ENCODE measurements at regions not wholly inside any gene's neighbourhood (a gene's known extent, or its start where the extent isn't known, plus 50 kb on each side); places are given as distances from the start of the nearest gene placed in this dataset.
"Not testable (repeated sequence)": the region's sequence is repeated elsewhere in the genome, so short reads cannot be mapped to it uniquely, and the experiment has no call there.

DNA sequence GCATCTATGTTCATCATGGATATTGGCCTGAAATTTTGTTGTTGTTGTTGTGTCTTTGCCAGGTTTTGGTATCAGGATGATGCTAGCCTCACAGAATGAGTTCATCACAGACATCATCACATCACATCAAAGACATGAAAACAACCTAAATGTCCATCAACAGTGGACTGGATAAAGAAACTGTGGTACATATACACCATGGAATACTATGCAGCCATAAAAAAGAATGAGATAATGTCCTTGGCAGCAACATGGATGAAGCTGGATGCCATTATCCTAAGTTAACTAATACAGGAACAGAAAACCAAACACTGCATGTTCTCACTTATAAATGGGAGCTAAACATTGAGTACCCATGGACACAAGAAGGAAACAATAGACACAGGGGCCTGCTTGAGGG lies 85.7 kb upstream of the MAPRE2 start:
- peaks cover 13 to 42% (median 35%) of the 10 kb centered on the region in 5 donors for H3K27me3 Mint-ChIP-seq

DNA sequence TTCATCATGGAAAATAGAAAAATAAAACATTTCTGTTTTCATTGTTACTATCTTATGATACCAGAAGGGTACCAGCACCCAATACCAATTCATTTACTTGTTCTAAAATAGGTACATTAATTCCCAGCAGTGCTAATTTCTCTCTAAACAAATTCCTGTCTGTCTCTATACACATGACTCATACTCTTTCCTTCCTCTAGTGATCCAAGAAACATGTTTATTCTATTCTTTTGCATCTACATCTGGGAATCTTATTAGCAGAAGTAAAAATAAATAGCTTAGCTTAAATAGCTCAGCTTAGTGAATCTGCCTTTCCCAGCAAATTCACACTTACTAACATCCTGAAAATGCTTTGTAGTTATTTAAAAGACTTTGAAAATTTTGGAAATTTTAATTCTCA lies 84.5 kb upstream of the MAPRE2 start:
- Mint-ChIP-seq H3K36me3 (peaks cover 0 to 3% (median 0%) of the 10 kb centered on the region in 5 donors), H3K27ac (no peak overlapping the region), H3K9me3 (peaks cover 0 to 5% (median 2%) of the 10 kb centered on the region in 11 donors), H3K4me1 (no peaks in the 10 kb centered on the region), H3K27me3 (peaks cover 13 to 42% (median 36%) of the 10 kb centered on the region in 5 donors), H3K4me3 (no peak overlapping the region)
- ATAC-seq (no peak), DNase-seq (no peak)
- H3K36me3 ChIP-seq (ENCODE audit: control insufficient read depth in 2 of 3, insufficient read depth in 3 of 3, low read length in 3 of 3): no peaks in the 10 kb centered on the region
- H3K4me3 ChIP-seq (ENCODE audit: low read length): no peak overlapping the region
- H3K27me3 ChIP-seq (ENCODE audit: control insufficient read depth in 2 of 2, insufficient read depth in 2 of 2, low read length in 2 of 2): no peaks in the 10 kb centered on the region
- intact Hi-C loops (cut with micrococcal nuclease): no loop called here
- no peaks in the 10 kb centered on the region for H3K4me1 ChIP-seq (ENCODE audit: control insufficient read depth in 2 of 2, insufficient read depth in 2 of 2, low read length in 2 of 2)
- H3K9me3 ChIP-seq (ENCODE audit: control insufficient read depth in 2 of 3, low read length in 3 of 3): no peaks in the 10 kb centered on the region
- CTCF ChIA-PET: no interaction called here
- POLR2A ChIA-PET: interaction anchor here (0.8 kb wide), 1 partner anchor 332 kb away, joined by 3 read pairs; no protein-coding TSS in a partner anchor
- H3K27ac ChIP-seq (ENCODE audit: low read depth, low read length): no peak overlapping the region

More for the DNA sequence above, 85.7 kb upstream of the MAPRE2 start:
- POLR2A ChIA-PET; H3K27ac ChIP-seq (ENCODE audit: low read depth, low read length); H3K4me1 Mint-ChIP-seq; H3K27me3 ChIP-seq (ENCODE audit: control insufficient read depth in 2 of 2, insufficient read depth in 2 of 2, low read length in 2 of 2); H3K4me1 ChIP-seq (ENCODE audit: control insufficient read depth in 2 of 2, insufficient read depth in 2 of 2, low read length in 2 of 2); H3K4me3 ChIP-seq (ENCODE audit: low read length); intact Hi-C loops (cut with micrococcal nuclease); H3K9me3 ChIP-seq (ENCODE audit: control insufficient read depth in 2 of 3, low read length in 3 of 3); H3K36me3 ChIP-seq (ENCODE audit: control insufficient read depth in 2 of 3, insufficient read depth in 3 of 3, low read length in 3 of 3); ATAC-seq; CTCF ChIA-PET; H3K36me3 Mint-ChIP-seq; H3K9me3 Mint-ChIP-seq; DNase-seq; H3K4me3 Mint-ChIP-seq; H3K27ac Mint-ChIP-seq: not testable (repeated sequence)

DNA sequence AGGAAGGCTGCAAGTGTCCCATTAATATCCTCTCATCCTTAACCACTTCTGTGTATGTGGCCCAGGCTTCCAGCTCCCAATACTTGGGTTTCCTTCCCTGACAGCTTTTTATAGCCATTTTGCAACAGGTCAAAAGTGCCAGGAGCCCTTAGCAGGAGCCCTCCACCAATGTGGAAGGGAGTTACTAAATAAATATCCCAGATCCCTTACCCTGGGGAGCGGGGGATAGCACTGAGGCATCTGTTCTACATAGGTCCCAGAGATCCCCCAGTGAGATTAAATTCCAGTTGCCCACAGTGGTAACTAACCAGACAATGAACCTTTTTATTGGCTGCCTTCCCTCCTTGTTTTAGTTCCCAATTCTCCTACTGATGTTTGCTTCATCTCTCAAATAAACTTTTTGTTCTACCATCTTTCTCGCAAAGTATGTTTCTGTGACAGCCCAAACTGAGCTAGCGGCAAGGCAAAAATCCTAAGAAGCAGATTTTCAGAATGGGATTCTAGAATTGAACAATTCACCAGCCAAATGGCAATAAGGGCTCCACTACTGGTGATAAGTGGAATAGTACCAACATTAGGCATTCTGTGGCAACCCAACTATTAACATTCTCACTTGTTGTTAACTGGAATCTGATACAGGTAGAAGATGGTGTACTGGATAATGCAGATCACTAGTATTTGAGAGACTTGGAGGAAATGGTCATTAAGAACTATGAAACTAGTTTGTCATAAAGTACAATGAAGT lies 83.9 kb upstream of the MAPRE2 start:
- CTCF ChIA-PET: no interaction called here
- no peak for ATAC-seq

DNA sequence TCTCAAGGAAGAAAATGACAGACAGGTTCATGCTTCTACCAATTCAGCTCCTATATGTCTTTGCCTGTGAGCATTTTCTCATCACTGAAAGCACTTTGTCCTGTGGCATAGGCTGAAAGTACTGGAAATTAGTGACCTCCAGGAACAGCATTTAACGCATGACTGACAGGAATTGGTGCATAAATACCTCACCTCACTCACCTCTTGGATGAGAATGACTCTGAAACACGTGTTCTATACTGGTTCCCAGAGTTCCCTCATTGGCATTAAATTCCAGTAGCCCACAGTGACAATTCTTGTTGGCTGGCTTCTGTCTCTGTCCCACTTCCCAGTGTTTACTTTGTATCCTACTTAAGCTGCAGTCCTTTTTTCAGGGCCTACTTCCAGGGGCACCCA lies 83.4 kb upstream of the MAPRE2 start:
- no peaks in the 10 kb centered on the region for H3K27me3 ChIP-seq (ENCODE audit: control insufficient read depth in 2 of 2, insufficient read depth in 2 of 2, low read length in 2 of 2)
- intact Hi-C loops (cut with micrococcal nuclease): no loop called here
- H3K4me3 ChIP-seq (ENCODE audit: low read length): no peak overlapping the region
- H3K27ac ChIP-seq (ENCODE audit: low read depth, low read length): no peak overlapping the region
- H3K9me3 ChIP-seq (ENCODE audit: control insufficient read depth in 2 of 3, low read length in 3 of 3): no peaks in the 10 kb centered on the region
- peaks cover 0 to 5% (median 2%) of the 10 kb centered on the region in 11 donors for H3K9me3 Mint-ChIP-seq
- peaks cover 13 to 42% (median 32%) of the 10 kb centered on the region in 5 donors for H3K27me3 Mint-ChIP-seq
- CTCF ChIA-PET: no interaction called here
- no peak overlapping the region for H3K4me3 Mint-ChIP-seq
- DNase-seq (no peak), ATAC-seq (no peak)
- H3K4me1 ChIP-seq (ENCODE audit: control insufficient read depth in 2 of 2, insufficient read depth in 2 of 2, low read length in 2 of 2): no peaks in the 10 kb centered on the region
- H3K27ac Mint-ChIP-seq: no peak overlapping the region
- peaks cover 0 to 3% (median 0%) of the 10 kb centered on the region in 5 donors for H3K36me3 Mint-ChIP-seq
- no peaks in the 10 kb centered on the region for H3K36me3 ChIP-seq (ENCODE audit: control insufficient read depth in 2 of 3, insufficient read depth in 3 of 3, low read length in 3 of 3)
- H3K4me1 Mint-ChIP-seq: no peaks in the 10 kb centered on the region
- POLR2A ChIA-PET: no interaction called here

More for the DNA sequence above, 83.9 kb upstream of the MAPRE2 start:
- Histone ChIP-seq H3K4me3 (ENCODE audit: low read length) (no peak overlapping the region), H3K4me1 (ENCODE audit: control insufficient read depth in 2 of 2, insufficient read depth in 2 of 2, low read length in 2 of 2) (no peaks in the 10 kb centered on the region), H3K36me3 (ENCODE audit: control insufficient read depth in 2 of 3, insufficient read depth in 3 of 3, low read length in 3 of 3) (no peaks in the 10 kb centered on the region), H3K27me3 (ENCODE audit: control insufficient read depth in 2 of 2, insufficient read depth in 2 of 2, low read length in 2 of 2) (no peaks in the 10 kb centered on the region), H3K9me3 (ENCODE audit: control insufficient read depth in 2 of 3, low read length in 3 of 3) (no peaks in the 10 kb centered on the region), H3K27ac (ENCODE audit: low read depth, low read length) (no peak overlapping the region)
- Mint-ChIP-seq H3K27ac (no peak overlapping the region), H3K4me3 (no peak overlapping the region), H3K4me1 (no peaks in the 10 kb centered on the region), H3K36me3 (peaks cover 0 to 3% (median 0%) of the 10 kb centered on the region in 5 donors), H3K27me3 (peaks cover 13 to 42% (median 35%) of the 10 kb centered on the region in 5 donors), H3K9me3 (peaks cover 0 to 5% (median 2%) of the 10 kb centered on the region in 11 donors)
- intact Hi-C loops (cut with micrococcal nuclease): no loop called here
- DNase-seq: no peak
- POLR2A ChIA-PET: interaction anchor here (0.6 kb wide), 1 partner anchor 491 kb away, joined by 3 read pairs; no protein-coding TSS in a partner anchor

DNA sequence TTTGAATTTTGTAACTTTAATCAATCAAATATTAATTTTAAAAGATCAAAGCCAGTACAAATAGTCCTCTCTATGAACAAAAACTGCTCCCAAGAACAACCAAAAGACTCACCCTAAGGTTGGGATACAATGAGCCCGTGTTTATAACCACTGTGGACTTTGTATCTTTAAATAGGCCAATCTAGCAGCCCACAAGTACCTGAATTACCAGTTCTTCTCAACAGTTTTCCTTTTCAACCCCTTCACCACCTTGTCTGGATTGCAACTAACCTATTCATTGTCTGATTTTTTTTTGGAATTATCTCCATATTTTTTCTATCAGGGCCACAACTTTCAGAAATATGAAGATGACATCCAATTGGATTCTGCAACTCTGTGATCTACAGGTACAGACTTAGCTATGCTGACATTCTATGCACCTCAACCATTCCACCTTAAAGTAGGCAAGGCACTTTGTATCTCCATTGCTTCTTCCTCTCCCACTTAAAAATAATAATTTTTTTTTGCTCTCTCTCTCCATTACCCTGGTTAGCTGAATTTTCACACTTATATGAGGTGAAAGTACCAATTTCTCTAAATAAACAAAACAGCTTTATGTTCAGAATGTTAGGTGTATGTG lies 81.9 kb upstream of the MAPRE2 start:
- H3K4me3 ChIP-seq (ENCODE audit: low read length): no peak overlapping the region
- H3K27me3 ChIP-seq (ENCODE audit: control insufficient read depth in 2 of 2, insufficient read depth in 2 of 2, low read length in 2 of 2): no peaks in the 10 kb centered on the region
- Mint-ChIP-seq H3K27ac (no peak overlapping the region), H3K36me3 (peaks cover 0 to 3% (median 0%) of the 10 kb centered on the region in 5 donors), H3K4me1 (no peaks in the 10 kb centered on the region), H3K9me3 (peaks cover 0 to 5% (median 2%) of the 10 kb centered on the region in 11 donors), H3K4me3 (no peak overlapping the region), H3K27me3 (peaks cover 13 to 43% (median 32%) of the 10 kb centered on the region in 5 donors)
- no peak overlapping the region for H3K27ac ChIP-seq (ENCODE audit: low read depth, low read length)
- no peaks in the 10 kb centered on the region for H3K4me1 ChIP-seq (ENCODE audit: control insufficient read depth in 2 of 2, insufficient read depth in 2 of 2, low read length in 2 of 2)
- intact Hi-C loops (cut with micrococcal nuclease): no loop called here
- CTCF ChIA-PET: no interaction called here
- no peaks in the 10 kb centered on the region for H3K9me3 ChIP-seq (ENCODE audit: control insufficient read depth in 2 of 3, low read length in 3 of 3)
- H3K36me3 ChIP-seq (ENCODE audit: control insufficient read depth in 2 of 3, insufficient read depth in 3 of 3, low read length in 3 of 3): no peaks in the 10 kb centered on the region
- POLR2A ChIA-PET: no interaction called here
- ATAC-seq (no peak), DNase-seq (no peak)

DNA sequence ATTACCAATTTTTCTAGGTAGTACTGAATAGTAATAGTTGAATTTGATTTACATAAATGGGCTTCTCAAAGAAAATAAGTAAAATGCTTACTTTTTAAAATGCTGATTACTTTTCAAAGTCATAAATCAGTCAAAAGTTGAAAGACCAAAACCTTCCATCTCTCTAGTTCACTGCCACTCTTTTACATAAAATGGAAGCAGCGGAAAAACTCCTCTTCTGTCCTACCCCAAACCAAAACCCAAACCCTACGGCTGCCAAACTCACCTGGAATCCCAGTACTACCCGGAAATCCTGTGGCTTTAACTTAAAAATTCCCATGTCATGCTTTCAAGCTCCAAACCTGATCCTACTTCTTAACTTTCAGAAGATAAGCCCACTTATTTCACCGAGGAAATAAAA lies 81.2 kb upstream of the MAPRE2 start:
- Histone ChIP-seq H3K4me3 (ENCODE audit: low read length) (no peak overlapping the region), H3K4me1 (ENCODE audit: control insufficient read depth in 2 of 2, insufficient read depth in 2 of 2, low read length in 2 of 2) (no peaks in the 10 kb centered on the region), H3K36me3 (ENCODE audit: control insufficient read depth in 2 of 3, insufficient read depth in 3 of 3, low read length in 3 of 3) (no peaks in the 10 kb centered on the region), H3K27me3 (ENCODE audit: control insufficient read depth in 2 of 2, insufficient read depth in 2 of 2, low read length in 2 of 2) (no peaks in the 10 kb centered on the region), H3K27ac (ENCODE audit: low read depth, low read length) (no peak overlapping the region), H3K9me3 (ENCODE audit: control insufficient read depth in 2 of 3, low read length in 3 of 3) (no peaks in the 10 kb centered on the region)
- DNase-seq (no peak), ATAC-seq (no peak)
- H3K36me3 Mint-ChIP-seq: peaks cover 0 to 3% (median 0%) of the 10 kb centered on the region in 5 donors
- H3K4me1 Mint-ChIP-seq: no peaks in the 10 kb centered on the region
- H3K4me3 Mint-ChIP-seq: no peak overlapping the region
- CTCF ChIA-PET: no interaction called here
- POLR2A ChIA-PET: no interaction called here
- peaks cover 13 to 38% (median 26%) of the 10 kb centered on the region in 5 donors for H3K27me3 Mint-ChIP-seq
- no peak overlapping the region for H3K27ac Mint-ChIP-seq
- peaks cover 0 to 5% (median 2%) of the 10 kb centered on the region in 11 donors for H3K9me3 Mint-ChIP-seq
- intact Hi-C loops (cut with micrococcal nuclease): no loop called here

Data from naive thymus-derived CD4-positive, alpha-beta T cell (primary cell).